ENCODE measurements at regions not wholly inside any gene's neighbourhood (a gene's known extent, or its start where the extent isn't known, plus 50 kb on each side); places are given as distances from the start of the nearest gene placed in this dataset.

- DNase-seq (ENCODE audit: low read depth in 2 of 2), result no peak
These were observed 493.9 kb upstream of the PIK3C3 start for GRCh38 chr18:41461114-41461513.

GRCh38 chr18:41459656-41460055 lies 495.4 kb upstream of the PIK3C3 start:
- no peak for DNase-seq (ENCODE audit: low read depth in 2 of 2)

GRCh38 chr18:41458376-41458775 lies 496.7 kb upstream of the PIK3C3 start:
- no peak for DNase-seq (ENCODE audit: low read depth in 2 of 2)

GRCh38 chr18:41457765-41458326 lies 497.2 kb upstream of the PIK3C3 start:
- no peak for DNase-seq (ENCODE audit: low read depth in 2 of 2)

- no peak for DNase-seq (ENCODE audit: low read depth in 2 of 2)
These were observed 498.2 kb upstream of the PIK3C3 start for GRCh38 chr18:41456831-41457230.

- no peak for DNase-seq (ENCODE audit: low read depth in 2 of 2)
These were observed 505.4 kb upstream of the PIK3C3 start for GRCh38 chr18:41449612-41450011.

- DNase-seq (ENCODE audit: low read depth in 2 of 2), result no peak
These were observed 510.1 kb upstream of the PIK3C3 start for GRCh38 chr18:41444943-41445342.

GRCh38 chr18:41436772-41437171 lies 518.3 kb upstream of the PIK3C3 start:
- DNase-seq (ENCODE audit: low read depth in 2 of 2), result no peak

- no peak for DNase-seq (ENCODE audit: low read depth in 2 of 2)
These were observed 536.4 kb upstream of the PIK3C3 start for GRCh38 chr18:41418598-41418997.

GRCh38 chr18:41416044-41416443 lies 539.0 kb upstream of the PIK3C3 start:
- DNase-seq (ENCODE audit: low read depth in 2 of 2), result no peak

- DNase-seq (ENCODE audit: low read depth in 2 of 2), result no peak
These were observed 545.0 kb upstream of the PIK3C3 start for GRCh38 chr18:41410006-41410405.

GRCh38 chr18:41406834-41407233 lies 548.2 kb upstream of the PIK3C3 start:
- DNase-seq (ENCODE audit: low read depth in 2 of 2), result no peak

GRCh38 chr18:41396861-41397260 lies 558.2 kb upstream of the PIK3C3 start:
- no peak for DNase-seq (ENCODE audit: low read depth in 2 of 2)

- DNase-seq (ENCODE audit: low read depth in 2 of 2), result no peak
These were observed 558.8 kb upstream of the PIK3C3 start for GRCh38 chr18:41396211-41396610.

- no peak for DNase-seq (ENCODE audit: low read depth in 2 of 2)
These were observed 559.3 kb upstream of the PIK3C3 start for GRCh38 chr18:41395695-41396094.

GRCh38 chr18:41391616-41392595 lies 563.1 kb upstream of the PIK3C3 start:
- DNase-seq (ENCODE audit: low read depth in 2 of 2), result no peak

- no peak for DNase-seq (ENCODE audit: low read depth in 2 of 2)
These were observed 564.7 kb upstream of the PIK3C3 start for GRCh38 chr18:41390309-41390708.

GRCh38 chr18:41378598-41378997 lies 576.4 kb upstream of the PIK3C3 start:
- DNase-seq (ENCODE audit: low read depth in 2 of 2), result no peak

- no peak for DNase-seq (ENCODE audit: low read depth in 2 of 2)
These were observed 581.4 kb upstream of the PIK3C3 start for GRCh38 chr18:41373612-41374011.

GRCh38 chr18:41372046-41372665 lies 582.9 kb upstream of the PIK3C3 start:
- DNase-seq (ENCODE audit: low read depth in 2 of 2), result no peak

- no peak for DNase-seq (ENCODE audit: low read depth in 2 of 2)
These were observed 583.6 kb upstream of the PIK3C3 start for GRCh38 chr18:41371156-41372045.

GRCh38 chr18:41370740-41371139 lies 584.3 kb upstream of the PIK3C3 start:
- DNase-seq (ENCODE audit: low read depth in 2 of 2), result no peak

All from stimulated activated CD4-positive, alpha-beta T cell treated with anti-CD3 and anti-CD28 coated beads, Interleukin-4, amount 100 ng/mL, for 48 hours (primary cell).